Mesothelial cell of epicardium (in vitro differentiated cells): ENCODE measurements at regions not wholly inside any gene's neighbourhood (a gene's known extent, or its start where the extent isn't known, plus 50 kb on each side); places are given as distances from the start of the nearest gene placed in this dataset.
A peak's percentile ranks its signal among the peaks of the same experiment; 100 is the strongest.
"Not testable (repeated sequence)": the region's sequence is repeated elsewhere in the genome, so short reads cannot be mapped to it uniquely, and the experiment has no call there.

ENCODE experiments used
- DNase-seq, 2 experiments: peaks; one replicate each; pipeline ENCODE4 v3.0.0; 2021; ENCODE audit warnings: low spot score in 2 of 2; ENCODE audit not compliant: unreplicated experiment in 2 of 2
- H3K27ac Mint-ChIP-seq: 2 replicates; pipeline ENCODE4 v1.8.0; 2021; ENCODE audit warnings: mixed read lengths
- H3K27me3 Mint-ChIP-seq: 2 replicates; pipeline ENCODE4 v1.8.0; 2021; ENCODE audit warnings: low read depth, mixed read lengths
- H3K36me3 Mint-ChIP-seq: 2 replicates; pipeline ENCODE4 v1.8.0; 2021; ENCODE audit warnings: mixed read lengths
- H3K4me1 Mint-ChIP-seq: 2 replicates; pipeline ENCODE4 v1.8.0; 2021; ENCODE audit warnings: mixed read lengths
- H3K4me3 Mint-ChIP-seq: 2 replicates; pipeline ENCODE4 v1.8.0; 2021; ENCODE audit warnings: mild to moderate bottlenecking, moderate library complexity, mixed read lengths
- H3K9me3 Mint-ChIP-seq: 2 replicates; pipeline ENCODE4 v1.8.0; 2021; ENCODE audit warnings: mixed read lengths

GRCh38 chr7:128561116-128561722 is 84.7 kb downstream of the METTL2B start:
- peaks cover 17% of the 10 kb centered on the region for H3K36me3 Mint-ChIP-seq
- not testable (repeated sequence) for H3K4me1 Mint-ChIP-seq, H3K4me3 Mint-ChIP-seq, H3K9me3 Mint-ChIP-seq, H3K27me3 Mint-ChIP-seq, H3K27ac Mint-ChIP-seq, DNase-seq

- H3K27ac Mint-ChIP-seq, H3K4me3 Mint-ChIP-seq, H3K27me3 Mint-ChIP-seq, H3K4me1 Mint-ChIP-seq, DNase-seq, H3K9me3 Mint-ChIP-seq: not testable (repeated sequence)
- peaks cover 15% of the 10 kb centered on the region for H3K36me3 Mint-ChIP-seq
Measured at GRCh38 chr7:128562795-128563194, 86.2 kb downstream of the METTL2B start.

- peaks cover 20% of the 10 kb centered on the region for H3K36me3 Mint-ChIP-seq
- DNase-seq, H3K27me3 Mint-ChIP-seq, H3K9me3 Mint-ChIP-seq, H3K4me1 Mint-ChIP-seq, H3K27ac Mint-ChIP-seq, H3K4me3 Mint-ChIP-seq: not testable (repeated sequence)
Measured at GRCh38 chr7:128564123-128564700, 87.7 kb downstream of the METTL2B start.

GRCh38 chr7:128564932-128565864 is 88.7 kb downstream of the METTL2B start:
- not testable (repeated sequence) for H3K27ac Mint-ChIP-seq, DNase-seq, H3K4me3 Mint-ChIP-seq, H3K27me3 Mint-ChIP-seq, H3K4me1 Mint-ChIP-seq, H3K9me3 Mint-ChIP-seq
- peaks cover 25% of the 10 kb centered on the region for H3K36me3 Mint-ChIP-seq

GRCh38 chr7:128575277-128575676 is 96.8 kb upstream of the GARIN1A start:
- not testable (repeated sequence) for DNase-seq, H3K9me3 Mint-ChIP-seq, H3K27ac Mint-ChIP-seq, H3K4me3 Mint-ChIP-seq, H3K4me1 Mint-ChIP-seq, H3K27me3 Mint-ChIP-seq
- peaks cover 41% of the 10 kb centered on the region for H3K36me3 Mint-ChIP-seq

GRCh38 chr7:128576953-128577352 is 95.1 kb upstream of the GARIN1A start:
- not testable (repeated sequence) for H3K4me3 Mint-ChIP-seq, DNase-seq, H3K9me3 Mint-ChIP-seq, H3K4me1 Mint-ChIP-seq, H3K27me3 Mint-ChIP-seq, H3K27ac Mint-ChIP-seq
- H3K36me3 Mint-ChIP-seq: peaks cover 31% of the 10 kb centered on the region

DNA sequence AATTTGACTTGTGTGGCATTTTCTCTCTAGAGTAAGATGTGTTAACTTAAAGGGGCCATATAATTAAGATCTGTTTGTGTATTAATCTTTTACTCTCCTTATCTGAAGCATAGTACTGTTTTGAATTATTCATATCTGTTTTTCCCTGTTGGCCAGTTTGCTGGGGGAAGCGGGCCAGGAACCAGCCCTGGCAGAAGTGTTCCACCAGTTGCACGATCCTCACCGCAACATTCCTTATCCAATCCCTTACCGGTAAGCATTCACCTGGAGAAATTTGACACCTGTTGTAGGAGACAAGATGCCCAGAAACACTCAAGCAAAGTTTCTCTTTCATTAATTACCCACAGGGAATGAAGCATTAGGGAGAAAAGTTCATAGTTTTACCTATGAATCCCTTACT is 92.2 kb upstream of the GARIN1A start:
- H3K4me3 Mint-ChIP-seq, H3K4me1 Mint-ChIP-seq, DNase-seq, H3K9me3 Mint-ChIP-seq, H3K27me3 Mint-ChIP-seq: not testable (repeated sequence)
- peak overlapping the region; percentile 43 for H3K27ac Mint-ChIP-seq
- H3K36me3 Mint-ChIP-seq: peaks cover 28% of the 10 kb centered on the region

DNA sequence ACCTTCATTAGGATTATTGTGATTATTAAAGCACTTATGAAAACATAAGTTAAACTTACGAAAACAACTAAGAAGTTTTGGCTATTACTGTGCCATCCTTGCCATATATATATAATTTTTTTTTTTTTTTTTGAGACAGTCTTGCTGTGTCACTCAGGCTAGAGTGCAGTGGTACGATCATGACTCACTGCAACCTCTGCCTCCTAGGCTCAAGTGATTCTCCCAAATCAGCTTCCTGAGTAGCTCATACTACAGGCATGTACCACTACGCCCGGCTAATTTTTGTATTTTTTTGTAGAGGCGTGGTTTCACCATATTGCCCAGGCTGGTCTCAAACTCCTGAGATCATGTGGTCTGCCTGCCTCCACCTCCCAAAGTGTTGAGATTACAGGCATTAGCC is 91.0 kb upstream of the GARIN1A start:
- H3K4me3 Mint-ChIP-seq, DNase-seq, H3K27me3 Mint-ChIP-seq, H3K27ac Mint-ChIP-seq, H3K9me3 Mint-ChIP-seq, H3K4me1 Mint-ChIP-seq: not testable (repeated sequence)
- peaks cover 23% of the 10 kb centered on the region for H3K36me3 Mint-ChIP-seq

DNA sequence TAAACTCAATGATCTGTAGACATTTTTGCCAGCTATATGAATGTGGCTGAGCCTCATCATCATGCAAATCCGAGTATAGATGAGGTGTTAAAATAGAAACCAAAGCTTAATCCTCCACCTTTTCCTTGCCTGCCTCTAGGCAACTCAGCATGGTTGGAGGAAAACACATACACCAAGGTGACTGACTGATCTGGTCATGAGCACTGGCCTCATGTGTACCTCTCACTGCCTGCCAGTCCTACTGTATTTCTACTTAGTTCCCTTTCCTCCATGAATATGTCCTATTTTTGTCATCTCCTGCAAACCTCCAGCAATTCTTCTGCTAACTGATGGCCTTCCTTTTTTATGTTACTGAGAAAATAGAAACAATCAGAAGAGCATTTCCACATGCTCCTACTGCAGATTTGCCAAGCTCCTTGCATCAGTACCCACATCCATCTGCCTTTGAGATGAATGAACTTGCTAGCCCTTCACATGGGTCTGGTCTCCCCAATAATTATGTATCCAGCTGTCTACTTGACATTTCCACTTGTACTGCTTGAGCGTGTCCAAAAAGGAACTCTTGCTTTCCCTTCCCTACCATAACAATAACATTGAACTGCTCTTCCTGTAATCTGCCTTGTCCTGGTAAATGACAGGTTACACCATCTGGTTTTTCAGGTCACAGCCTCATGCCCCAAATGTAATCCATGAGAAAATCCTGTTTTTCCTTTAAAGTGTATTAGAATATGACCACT is 90.1 kb upstream of the GARIN1A start:
- not testable (repeated sequence) for H3K4me3 Mint-ChIP-seq, H3K27ac Mint-ChIP-seq, H3K4me1 Mint-ChIP-seq, H3K9me3 Mint-ChIP-seq, H3K27me3 Mint-ChIP-seq, DNase-seq
- peaks cover 32% of the 10 kb centered on the region for H3K36me3 Mint-ChIP-seq

GRCh38 chr7:128586715-128587114 is 85.4 kb upstream of the GARIN1A start:
- H3K27ac Mint-ChIP-seq, H3K4me3 Mint-ChIP-seq, H3K4me1 Mint-ChIP-seq, DNase-seq, H3K27me3 Mint-ChIP-seq, H3K9me3 Mint-ChIP-seq: not testable (repeated sequence)
- peaks cover 40% of the 10 kb centered on the region for H3K36me3 Mint-ChIP-seq
